Caki2 (cell line): ENCODE measurements at regions not wholly inside any gene's neighbourhood (a gene's known extent, or its start where the extent isn't known, plus 50 kb on each side); places are given as distances from the start of the nearest gene placed in this dataset.
A peak's percentile ranks its signal among the peaks of the same experiment; 100 is the strongest.

Experiments
- DNase-seq: peaks from one replicate; pipeline ENCODE4 v3.0.0-alpha.2; 2015; ENCODE audit warnings: low read depth
- in situ Hi-C: cut with HindIII; loops from 2 replicates; pipeline ENCODE4 v1.10.0; 2016; ENCODE audit warnings: low sequenced_read_pairs, low pct_unique_long_range_greater_than_20kb, mixed read lengths

GRCh38 chr6:139592011-139592410 lies 217.6 kb upstream of the CITED2 start:
- DNase-seq, result no peak
- in situ Hi-C loops, result no loop called here

- no peak for DNase-seq
- in situ Hi-C loops, result no loop called here
Observed at GRCh38 chr6:139591075-139591865, 216.8 kb upstream of the CITED2 start.

GRCh38 chr6:139590206-139590605 lies 215.8 kb upstream of the CITED2 start:
- in situ Hi-C loops, result no loop called here
- DNase-seq, result no peak

GRCh38 chr6:139588734-139589593 lies 214.5 kb upstream of the CITED2 start:
- in situ Hi-C loops, result no loop called here

GRCh38 chr6:139588076-139588639 lies 213.7 kb upstream of the CITED2 start:
- DNase-seq, result peak; percentile 81
- in situ Hi-C loops, result no loop called here

More at GRCh38 chr6:139588734-139589593, 214.5 kb upstream of the CITED2 start:
- peak; percentile 23 for DNase-seq

GRCh38 chr6:139587469-139587868 lies 213.0 kb upstream of the CITED2 start:
- in situ Hi-C loops, result no loop called here
- peak; percentile 84 for DNase-seq

GRCh38 chr6:139586273-139586672 lies 211.8 kb upstream of the CITED2 start:
- DNase-seq, result no peak
- in situ Hi-C loops, result no loop called here

- in situ Hi-C loops, result no loop called here
- DNase-seq, result no peak
Observed at GRCh38 chr6:139584599-139584998, 210.2 kb upstream of the CITED2 start.

GRCh38 chr6:139583420-139583819 lies 209.0 kb upstream of the CITED2 start:
- in situ Hi-C loops, result no loop called here
- no peak for DNase-seq

GRCh38 chr6:139582956-139583355 lies 208.5 kb upstream of the CITED2 start:
- in situ Hi-C loops, result no loop called here
- no peak for DNase-seq

GRCh38 chr6:139581485-139581865 lies 207.0 kb upstream of the CITED2 start:
- DNase-seq, result no peak
- in situ Hi-C loops, result no loop called here

GRCh38 chr6:139580592-139581484 lies 206.4 kb upstream of the CITED2 start:
- DNase-seq, result no peak
- in situ Hi-C loops, result no loop called here

GRCh38 chr6:139577763-139578604 lies 203.5 kb upstream of the CITED2 start:
- in situ Hi-C loops, result no loop called here
- peak; percentile 92 for DNase-seq

- no peak for DNase-seq
- in situ Hi-C loops, result no loop called here
Observed at GRCh38 chr6:139577124-139577762, 202.8 kb upstream of the CITED2 start.

GRCh38 chr6:139572001-139572400 lies 197.6 kb upstream of the CITED2 start:
- in situ Hi-C loops, result no loop called here
- no peak for DNase-seq

- DNase-seq, result no peak
Observed at GRCh38 chr6:139570166-139570565, 195.7 kb upstream of the CITED2 start.

GRCh38 chr6:139569566-139569965 lies 195.1 kb upstream of the CITED2 start:
- in situ Hi-C loops, result no loop called here
- DNase-seq, result peak; percentile 35

More at GRCh38 chr6:139570166-139570565, 195.7 kb upstream of the CITED2 start:
- in situ Hi-C loops, result no loop called here
